GM18861 (cell line): ENCODE measurements at regions not wholly inside any gene's neighbourhood (a gene's known extent, or its start where the extent isn't known, plus 50 kb on each side); places are given as distances from the start of the nearest gene placed in this dataset.

Experiments used
- ATAC-seq: cut with Tn5 transposase; IDR thresholded peaks from one replicate; pipeline ENCODE4 v1.9.1; 2021; ENCODE audit not compliant: unreplicated experiment

GRCh38 chr13:63554157-63554556, 2138.5 kb upstream of the PCDH20 start:
- no peak for ATAC-seq

- ATAC-seq = no peak
Measured at GRCh38 chr13:63551731-63552130, 2136.1 kb upstream of the PCDH20 start.

GRCh38 chr13:63546524-63546923, 2130.9 kb upstream of the PCDH20 start:
- ATAC-seq = no peak

GRCh38 chr13:63542770-63543169, 2127.1 kb upstream of the PCDH20 start:
- ATAC-seq = no peak

GRCh38 chr13:63541336-63541735, 2125.7 kb upstream of the PCDH20 start:
- ATAC-seq = no peak

GRCh38 chr13:63540061-63540460, 2124.4 kb upstream of the PCDH20 start:
- no peak for ATAC-seq

- no peak for ATAC-seq
Measured at GRCh38 chr13:63517371-63517770, 2101.7 kb upstream of the PCDH20 start.

- ATAC-seq = no peak
Measured at GRCh38 chr13:63516124-63516523, 2100.5 kb upstream of the PCDH20 start.

- no peak for ATAC-seq
Measured at GRCh38 chr13:63514886-63515285, 2099.2 kb upstream of the PCDH20 start.

- ATAC-seq = no peak
Measured at GRCh38 chr13:63512095-63512494, 2096.4 kb upstream of the PCDH20 start.

GRCh38 chr13:63501702-63502101, 2086.1 kb upstream of the PCDH20 start:
- no peak for ATAC-seq

- ATAC-seq = no peak
Measured at GRCh38 chr13:63497601-63498000, 2082.0 kb upstream of the PCDH20 start.

- no peak for ATAC-seq
Measured at GRCh38 chr13:63492604-63493003, 2077.0 kb upstream of the PCDH20 start.

GRCh38 chr13:63490149-63490548, 2074.5 kb upstream of the PCDH20 start:
- no peak for ATAC-seq

GRCh38 chr13:63481334-63481733, 2065.7 kb upstream of the PCDH20 start:
- ATAC-seq = no peak

GRCh38 chr13:63472711-63473110, 2057.1 kb upstream of the PCDH20 start:
- no peak for ATAC-seq

GRCh38 chr13:63463782-63464610, 2048.3 kb upstream of the PCDH20 start:
- peak; percentile 52 for ATAC-seq

- no peak for ATAC-seq
Measured at GRCh38 chr13:63460462-63461090, 2044.9 kb upstream of the PCDH20 start.

GRCh38 chr13:63457186-63457585, 2041.5 kb upstream of the PCDH20 start:
- ATAC-seq = no peak

GRCh38 chr13:63455938-63456337, 2040.3 kb upstream of the PCDH20 start:
- ATAC-seq = no peak

GRCh38 chr13:63449550-63449949, 2033.9 kb upstream of the PCDH20 start:
- ATAC-seq = no peak

GRCh38 chr13:63448692-63449091, 2033.0 kb upstream of the PCDH20 start:
- ATAC-seq = no peak

- no peak for ATAC-seq
Measured at GRCh38 chr13:63446329-63446728, 2030.7 kb upstream of the PCDH20 start.
